ENCODE measurements at regions not wholly inside any gene's neighbourhood (a gene's known extent, or its start where the extent isn't known, plus 50 kb on each side); places are given as distances from the start of the nearest gene placed in this dataset.

DNA sequence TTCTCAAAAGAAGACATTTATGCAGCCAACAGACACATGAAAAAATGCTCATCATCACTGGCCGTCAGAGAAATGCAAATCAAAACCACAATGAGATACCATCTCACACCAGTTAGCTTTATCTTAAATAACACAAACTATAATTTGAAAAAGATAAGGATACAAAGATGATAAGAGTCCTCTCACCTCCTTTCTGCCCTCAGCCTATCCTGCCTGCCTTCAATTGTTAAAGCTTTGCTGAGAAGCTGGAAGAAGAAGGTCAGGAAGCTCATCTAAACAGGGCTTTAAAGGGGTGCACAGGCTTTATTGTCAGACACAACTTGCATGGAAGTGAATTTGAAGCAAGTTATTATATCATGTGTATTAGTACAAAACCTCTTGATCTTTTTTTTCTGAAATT, 676.3 kb upstream of the GOT2 start:
- TF ChIP-seq CTCF (IDR thresholded peaks at IDR 0.05) (no peak), POLR2A (IDR thresholded peaks at IDR 0.05) (no peak), POLR2AphosphoS5 (IDR thresholded peaks at IDR 0.05) (no peak)

All from prostate gland (tissue), 2 donors.